GM21717 (cell line): ENCODE measurements at regions not wholly inside any gene's neighbourhood (a gene's known extent, or its start where the extent isn't known, plus 50 kb on each side); places are given as distances from the start of the nearest gene placed in this dataset.
"Not testable (repeated sequence)": the region's sequence is repeated elsewhere in the genome, so short reads cannot be mapped to it uniquely, and the experiment has no call there.

Source experiments
- ATAC-seq: cut with Tn5 transposase; IDR thresholded peaks from one replicate; pipeline ENCODE4 v1.9.1; 2021; ENCODE audit warnings: mild to moderate bottlenecking, moderate library complexity; ENCODE audit not compliant: unreplicated experiment

DNA sequence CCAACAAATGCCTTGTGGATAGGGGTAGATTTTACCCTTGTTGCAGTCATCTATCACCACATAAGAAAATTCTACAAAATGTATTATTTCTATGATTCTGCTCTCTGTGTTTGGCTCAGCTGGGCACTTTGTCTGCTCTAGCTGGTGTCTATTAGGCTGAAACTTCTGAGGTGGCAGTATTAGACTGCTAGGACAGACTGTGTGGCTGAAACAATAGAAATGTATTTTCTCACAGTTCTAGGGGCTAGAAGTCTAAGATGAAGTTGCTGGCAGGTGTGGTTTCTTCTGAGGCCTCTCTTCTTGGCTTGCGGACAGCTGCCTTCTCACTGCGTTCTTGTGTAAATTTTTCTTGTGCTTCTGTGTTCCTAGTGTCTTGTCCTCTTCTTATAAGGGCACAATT lies 1139.6 kb upstream of the LRRTM3 start:
- no peak for ATAC-seq

DNA sequence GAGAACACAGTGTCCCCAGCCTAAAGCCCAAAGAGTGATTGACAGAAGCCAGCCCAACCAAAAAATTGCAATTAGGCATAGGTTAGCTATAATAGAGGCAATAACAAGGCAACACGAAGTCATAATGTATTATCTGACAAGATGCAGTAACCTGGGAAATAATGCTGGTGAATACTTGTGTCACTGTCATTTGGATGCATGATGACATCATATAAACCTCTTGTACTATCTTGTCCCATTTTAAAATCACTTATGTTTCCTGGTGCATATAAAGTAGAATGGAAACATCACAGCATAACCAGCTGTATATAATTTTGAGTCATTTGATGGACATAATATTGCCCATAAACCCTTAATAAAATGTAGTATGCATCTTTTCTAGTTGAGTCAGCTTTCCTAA lies 1138.3 kb upstream of the LRRTM3 start:
- ATAC-seq, result no peak

DNA sequence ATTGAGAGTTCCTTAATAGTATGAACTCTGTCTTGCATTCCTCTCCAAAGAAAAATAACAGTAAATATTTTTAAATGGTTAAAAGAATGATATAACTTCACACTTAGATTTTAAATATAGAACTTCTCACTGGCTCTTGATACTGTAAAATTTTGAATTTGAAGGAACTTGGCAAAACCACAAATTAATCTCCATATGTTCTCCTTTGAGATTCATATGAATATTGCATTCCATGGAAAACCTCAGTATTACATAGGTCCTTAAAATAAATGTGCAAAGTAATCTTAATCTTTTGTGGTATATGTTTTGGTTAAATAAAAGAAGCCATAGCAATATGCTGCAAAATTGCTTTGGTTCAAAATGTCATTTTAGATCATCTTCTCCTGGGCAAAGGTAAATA lies 1137.6 kb upstream of the LRRTM3 start:
- ATAC-seq, result no peak

DNA sequence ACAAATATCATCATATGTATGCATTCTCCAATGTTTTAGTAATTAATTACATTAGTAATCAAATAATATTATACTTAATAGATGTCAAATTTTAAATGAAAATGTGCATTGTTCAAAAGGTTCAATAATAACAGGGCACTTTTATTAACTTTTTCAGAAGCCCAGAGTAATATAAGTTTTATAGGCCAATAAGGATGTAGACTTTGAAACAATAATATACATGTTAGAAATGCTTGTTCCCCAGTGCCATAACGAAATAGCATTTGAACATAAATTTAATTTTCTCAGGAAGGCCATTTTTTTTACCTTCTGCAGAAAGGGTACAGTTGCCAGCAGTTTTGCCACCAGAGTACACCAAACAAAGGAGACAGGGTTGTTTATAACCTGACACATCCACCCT lies 1133.9 kb upstream of the LRRTM3 start:
- no peak for ATAC-seq

DNA sequence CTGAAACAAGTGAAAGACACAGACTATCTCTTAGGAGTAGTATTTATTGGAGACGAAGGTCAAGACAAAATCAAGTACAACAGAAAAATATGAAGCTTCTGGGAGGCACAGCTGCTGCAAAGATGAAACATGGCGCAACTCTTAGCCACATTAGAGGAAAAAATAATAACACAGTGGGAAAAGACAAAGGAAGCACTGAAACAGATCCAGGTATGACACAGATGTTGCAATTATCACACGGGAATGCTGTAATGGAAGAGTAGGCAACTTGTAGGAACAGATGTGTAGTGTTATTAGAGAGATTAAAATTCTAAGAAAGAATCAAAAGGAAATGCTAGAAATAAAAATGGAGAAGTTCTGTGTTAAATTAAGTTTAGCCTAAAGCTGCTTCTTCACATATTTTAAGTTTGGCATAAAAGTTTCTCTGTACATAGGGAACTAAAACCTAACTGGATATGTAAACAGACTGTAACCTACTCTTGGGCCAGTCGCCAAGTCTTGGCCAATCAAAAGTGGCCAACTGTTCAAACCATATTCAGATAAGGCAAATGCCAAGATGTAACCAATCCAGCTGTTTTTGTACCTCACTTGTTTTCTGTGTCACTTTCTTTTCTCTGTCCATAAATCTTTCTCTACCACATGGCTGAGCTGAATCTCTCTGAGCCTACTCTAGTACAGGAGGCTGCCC lies 1132.0 kb upstream of the LRRTM3 start:
- ATAC-seq, result no peak

DNA sequence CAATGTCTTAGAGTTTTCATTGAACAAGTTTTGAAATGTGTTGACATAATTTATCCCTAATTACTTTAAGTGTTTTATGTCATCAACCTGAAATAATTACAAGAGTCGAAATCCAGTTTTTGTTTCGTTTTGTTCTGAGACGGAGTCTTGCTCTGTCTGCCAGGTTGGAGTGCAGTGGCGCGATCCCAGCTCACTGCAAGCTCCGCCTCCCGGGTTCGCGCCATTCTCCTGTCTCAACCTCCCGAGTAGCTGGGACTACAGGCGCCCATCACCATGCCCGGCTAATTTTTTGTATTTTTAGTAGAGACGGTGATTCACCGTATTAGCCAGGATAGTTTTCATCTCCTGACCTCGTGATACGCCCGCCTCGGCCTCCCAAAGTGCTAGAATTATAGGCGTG lies 1131.0 kb upstream of the LRRTM3 start:
- not testable (repeated sequence) for ATAC-seq

DNA sequence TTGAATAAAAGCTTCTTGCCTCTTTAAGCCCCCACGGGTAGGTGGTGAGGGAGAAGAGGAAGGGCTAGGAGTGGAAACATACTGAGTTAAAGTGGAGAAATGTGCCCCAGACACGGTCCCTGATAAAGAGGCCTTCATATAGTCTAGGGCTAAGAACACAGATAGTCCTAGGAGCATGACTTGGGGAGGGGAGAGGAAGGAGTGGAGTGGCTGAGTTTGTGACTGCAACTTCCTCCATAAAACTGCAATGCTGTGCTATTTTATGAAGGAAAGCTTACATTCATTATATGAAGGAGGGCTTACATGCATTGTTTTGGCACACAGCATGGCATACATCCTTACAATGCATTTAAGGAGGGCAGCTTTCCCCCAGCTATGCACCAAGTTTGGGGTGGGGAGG lies 1129.4 kb upstream of the LRRTM3 start:
- no peak for ATAC-seq

DNA sequence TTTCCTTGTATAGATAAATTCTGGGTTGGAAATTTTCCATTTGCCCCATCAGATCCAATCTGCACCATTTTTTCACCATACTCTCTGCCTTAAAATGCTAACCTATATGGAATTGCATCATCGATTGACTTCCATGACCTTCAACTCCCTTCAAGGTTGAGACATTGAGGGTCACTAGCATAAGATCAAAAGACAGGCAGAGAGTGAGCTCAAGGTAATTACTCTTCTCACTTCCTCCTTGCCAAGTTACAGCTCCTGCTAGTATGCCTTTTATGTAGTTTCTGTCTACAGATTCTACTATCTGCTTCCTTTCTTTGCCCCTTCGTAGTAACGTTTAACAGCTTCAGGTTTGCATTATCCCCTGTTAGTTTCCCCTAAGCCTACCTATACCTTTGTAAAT lies 1127.7 kb upstream of the LRRTM3 start:
- peak; percentile 58 for ATAC-seq

DNA sequence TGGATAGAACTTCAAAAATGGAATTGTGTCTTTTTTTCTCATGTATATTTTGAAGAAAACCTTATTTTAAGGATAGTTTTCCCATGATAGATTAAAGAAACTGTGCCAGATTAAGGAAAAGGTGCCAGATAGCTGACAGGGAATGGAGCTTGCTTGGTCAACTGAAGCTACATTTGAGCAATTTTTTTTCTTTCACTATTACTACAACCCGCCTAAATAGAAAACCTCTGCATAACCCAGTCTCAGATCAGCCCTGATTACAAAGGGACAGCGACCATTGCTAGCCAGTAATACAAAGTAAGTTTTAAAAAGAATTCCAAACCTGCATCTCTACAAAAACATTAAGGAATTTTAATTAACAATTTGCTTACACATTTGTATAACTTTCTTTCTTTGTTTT lies 1123.4 kb upstream of the LRRTM3 start:
- ATAC-seq, result no peak

DNA sequence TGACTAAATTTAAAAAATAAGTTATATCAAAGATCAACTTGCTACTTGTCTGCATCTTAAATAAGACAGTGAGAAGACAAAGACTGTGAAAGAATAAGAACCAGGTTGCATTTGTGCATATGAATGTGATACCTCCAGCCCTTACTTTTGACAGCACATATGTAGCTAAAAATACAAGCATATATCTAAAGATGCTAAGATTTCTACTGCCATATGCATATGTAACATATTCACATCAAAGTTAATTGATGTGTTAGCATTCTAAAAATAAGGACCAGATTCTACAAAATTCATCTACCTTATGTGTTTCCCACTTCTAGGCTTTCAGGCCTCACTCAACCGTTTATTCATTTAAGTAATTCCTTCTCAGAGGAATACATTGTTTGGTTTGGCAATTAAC lies 1120.3 kb upstream of the LRRTM3 start:
- ATAC-seq, result no peak

DNA sequence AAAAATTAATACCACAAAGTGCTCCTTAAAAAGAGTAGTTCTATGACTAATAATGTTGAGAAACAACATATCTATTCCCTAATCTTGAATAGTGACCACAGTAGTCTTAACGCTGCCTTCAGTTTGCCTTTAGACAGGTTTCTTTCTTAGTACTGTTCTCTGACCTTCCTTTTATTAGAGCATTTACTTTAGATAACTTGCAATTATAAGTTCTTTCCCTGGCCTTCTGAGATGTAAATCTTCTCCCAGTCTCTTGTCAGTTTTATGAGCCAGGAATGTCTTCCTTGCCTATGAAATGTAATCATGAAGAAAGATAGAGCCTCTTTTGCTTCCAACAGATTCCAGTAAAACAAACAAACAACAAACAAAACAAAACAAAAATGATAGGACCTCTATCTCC lies 1119.8 kb upstream of the LRRTM3 start:
- no peak for ATAC-seq

DNA sequence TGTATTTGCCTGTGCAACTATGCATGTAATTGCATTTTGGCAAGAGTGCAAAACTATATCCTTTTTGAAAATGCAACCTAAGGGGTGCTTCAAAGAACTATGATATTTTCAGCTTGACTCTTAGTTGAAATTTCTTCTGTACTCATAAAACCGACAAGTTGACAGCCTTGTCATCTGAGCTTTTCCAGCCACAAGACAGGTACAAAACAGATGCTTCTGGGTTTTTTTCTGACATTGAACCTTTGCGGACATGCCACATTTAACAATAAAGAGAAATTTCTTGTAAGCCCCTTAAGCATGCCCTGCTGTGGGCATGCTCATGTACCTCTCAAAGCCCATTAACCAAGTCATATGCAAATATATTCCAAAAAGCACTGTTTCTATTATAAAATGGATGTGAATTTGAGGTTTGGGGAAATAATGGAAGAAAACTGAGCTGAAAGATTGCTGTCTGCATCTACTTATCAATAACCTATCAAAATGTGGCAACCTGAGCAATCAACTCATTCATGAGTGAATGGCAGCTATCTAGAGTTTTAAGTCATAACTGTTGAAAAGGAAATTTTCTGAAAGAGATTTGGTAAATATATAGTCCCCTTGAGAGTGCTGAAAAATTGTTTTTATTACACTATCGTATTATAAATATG lies 1117.0 kb upstream of the LRRTM3 start:
- ATAC-seq, result no peak

DNA sequence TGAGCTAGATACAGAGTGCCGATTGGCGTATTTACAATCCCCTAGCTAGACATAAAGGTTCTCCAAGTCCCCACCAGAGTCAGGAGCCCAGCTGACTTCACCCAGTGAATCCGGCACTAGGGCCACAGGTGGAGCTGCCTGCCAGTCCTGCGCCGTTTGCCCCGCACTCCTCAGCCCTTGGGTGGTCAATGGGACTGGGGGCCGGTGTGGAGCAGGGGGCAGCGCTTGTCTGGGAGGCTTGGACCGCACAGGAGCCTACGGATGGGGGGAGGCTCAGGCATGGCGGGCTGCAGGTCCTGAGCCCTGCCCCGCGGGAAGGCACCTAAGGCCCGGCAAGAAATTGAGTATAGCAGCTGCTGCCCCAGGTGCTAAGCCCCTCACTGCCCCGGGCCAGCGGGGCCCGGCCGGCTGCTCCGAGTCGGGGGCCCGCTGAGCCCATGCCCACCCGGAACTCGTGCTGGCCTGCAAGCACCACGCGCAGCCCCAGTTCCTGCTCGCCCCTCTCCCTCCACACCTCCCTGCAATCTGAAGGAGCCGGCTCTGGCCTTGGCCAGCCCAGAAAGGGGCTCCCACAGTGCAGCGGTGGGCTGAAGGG lies 1113.8 kb upstream of the LRRTM3 start:
- ATAC-seq, result no peak

DNA sequence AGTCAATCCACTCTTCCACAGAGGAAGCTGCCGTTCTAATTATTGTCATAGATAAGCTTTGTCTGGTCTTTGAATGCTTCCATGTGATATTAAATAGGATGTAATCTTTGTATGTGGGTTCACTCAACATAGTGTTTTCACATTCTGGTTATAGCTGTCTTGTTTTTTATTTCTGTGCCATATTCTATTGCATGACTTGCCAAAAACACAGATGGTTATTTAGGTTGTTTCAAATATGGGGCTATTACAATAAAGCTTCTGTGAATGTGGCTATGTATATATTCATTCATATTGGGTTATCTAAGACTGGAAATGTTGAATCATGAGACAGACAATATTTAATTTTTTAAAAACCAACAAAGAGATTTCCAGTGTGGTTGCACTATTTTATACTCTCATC lies 1109.3 kb upstream of the LRRTM3 start:
- no peak for ATAC-seq

DNA sequence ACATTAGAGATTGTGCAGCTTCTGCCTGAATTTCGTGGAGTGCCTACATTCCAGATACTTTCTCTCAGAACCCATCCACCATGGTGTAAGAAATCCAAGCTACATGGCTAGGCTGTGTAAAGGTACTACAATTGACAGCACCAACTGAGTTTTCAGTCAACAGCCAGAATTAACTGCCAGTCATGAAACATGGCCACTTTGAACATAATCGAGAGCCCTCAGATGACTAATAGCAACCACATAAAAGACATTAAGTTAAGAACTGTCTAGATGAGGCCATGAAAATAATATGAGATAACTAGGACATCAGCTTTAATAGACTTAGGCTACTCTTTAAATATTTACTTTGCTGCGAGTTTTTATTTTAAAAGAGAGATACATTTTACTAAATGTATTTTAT lies 1106.8 kb upstream of the LRRTM3 start:
- no peak for ATAC-seq

DNA sequence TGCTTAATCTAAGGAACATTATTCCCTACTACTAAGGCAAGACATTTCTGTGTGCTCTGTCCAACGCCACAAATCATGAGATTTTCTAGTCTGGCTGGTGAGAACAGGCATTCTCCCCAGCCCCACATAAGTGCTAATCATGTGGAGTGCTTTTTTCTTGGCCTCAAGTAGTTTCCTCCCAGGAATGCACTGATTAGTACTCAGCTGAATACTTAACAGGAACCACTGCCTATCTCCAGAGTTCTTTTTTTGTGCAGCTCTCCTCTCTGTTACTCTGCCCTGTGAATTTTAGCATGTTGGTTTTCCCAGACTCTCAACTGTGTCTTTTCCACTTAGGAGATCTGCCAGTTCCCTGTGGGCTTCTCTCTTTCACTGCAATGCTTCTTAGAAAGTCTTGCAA lies 1098.5 kb upstream of the LRRTM3 start:
- no peak for ATAC-seq

DNA sequence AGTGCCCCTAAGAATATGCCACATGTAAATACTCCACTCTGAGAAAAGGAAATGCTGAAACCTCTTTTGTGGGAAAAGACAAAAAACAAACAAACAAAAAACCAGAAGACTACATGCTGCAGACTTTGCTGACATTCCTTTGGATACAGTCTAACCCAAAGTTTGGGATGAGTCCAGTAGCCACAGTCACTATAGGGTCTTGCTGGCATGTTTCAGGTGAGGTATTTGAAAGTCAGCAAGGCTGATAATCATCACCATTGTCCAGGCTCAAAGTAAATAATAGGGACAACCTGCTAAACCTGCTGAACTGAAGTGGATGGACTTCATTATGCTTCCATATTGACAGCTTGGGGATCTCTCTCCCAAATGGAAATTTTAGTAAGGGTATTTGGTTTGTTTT lies 1087.0 kb upstream of the LRRTM3 start:
- ATAC-seq, result no peak

DNA sequence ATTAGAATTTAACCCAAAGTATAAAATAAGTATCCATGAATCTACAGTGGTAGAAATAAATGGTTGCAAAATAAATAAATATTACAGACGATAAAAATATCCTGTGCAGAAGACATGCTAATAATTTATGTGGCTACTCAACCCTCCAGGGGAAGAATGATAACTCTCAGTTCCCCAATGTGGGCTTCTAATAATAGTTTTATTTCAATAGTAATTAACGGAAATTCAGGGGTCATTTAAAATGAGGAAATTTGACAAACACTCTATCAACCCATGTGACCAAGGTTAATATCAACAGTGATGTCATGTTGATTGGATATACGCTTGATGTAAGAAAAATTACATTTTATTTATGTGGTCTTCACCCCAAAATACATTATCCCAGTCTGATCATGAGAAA lies 1082.6 kb upstream of the LRRTM3 start:
- no peak for ATAC-seq

DNA sequence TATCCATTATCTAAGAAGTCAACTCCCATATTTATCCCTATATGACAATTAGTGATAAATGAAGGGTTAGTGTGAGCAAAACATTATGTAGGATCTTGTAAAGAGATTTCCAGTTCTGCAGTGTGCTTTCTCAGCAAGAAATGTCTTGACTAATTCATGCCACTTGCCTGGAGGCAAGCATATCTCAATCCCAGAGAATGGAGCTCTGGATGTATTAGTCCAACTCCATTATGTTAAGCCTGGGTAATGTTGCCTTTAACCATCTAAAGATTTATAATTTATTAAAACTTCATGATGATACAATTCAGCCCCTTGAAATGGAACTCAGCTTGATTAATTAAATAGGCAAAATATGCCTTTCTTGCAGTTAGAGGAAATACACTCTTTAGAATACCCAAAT lies 1079.9 kb upstream of the LRRTM3 start:
- no peak for ATAC-seq

DNA sequence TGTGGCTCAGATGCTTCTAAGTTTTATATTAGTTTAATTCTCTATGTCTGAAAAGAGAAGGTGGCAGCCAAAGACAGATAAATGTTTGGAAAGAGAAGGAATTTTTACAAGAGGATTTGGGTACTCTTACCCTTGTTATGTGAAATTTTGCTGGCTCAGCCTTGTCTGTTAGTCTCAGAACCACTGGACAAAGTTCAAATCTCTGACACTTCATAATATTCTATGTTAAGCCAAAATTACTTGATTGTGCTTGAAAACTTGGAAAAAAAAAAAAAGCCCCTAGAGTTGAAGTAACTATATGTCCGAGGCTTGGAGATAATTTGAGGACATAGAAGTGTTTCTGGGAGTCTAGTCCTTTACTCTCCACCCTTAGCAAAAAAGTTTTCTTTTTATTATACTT lies 1079.3 kb upstream of the LRRTM3 start:
- ATAC-seq, result no peak

DNA sequence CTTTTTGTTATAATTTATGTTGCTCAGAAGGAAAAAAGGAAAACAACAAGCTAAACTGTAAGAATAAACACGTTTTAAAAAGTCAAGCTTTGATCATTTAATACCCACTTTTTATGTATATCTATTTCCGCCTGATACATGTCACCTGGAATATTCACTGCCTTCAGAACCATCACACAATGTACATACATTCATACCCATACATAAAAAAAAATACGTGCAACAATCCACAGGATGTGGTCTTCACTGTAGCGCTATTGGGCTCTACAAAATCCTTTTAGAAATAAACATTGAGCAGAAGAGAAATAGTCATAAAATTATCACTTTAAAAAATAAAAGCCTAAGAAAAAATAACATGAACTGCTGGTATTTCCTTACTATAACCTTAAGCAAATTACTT lies 1078.9 kb upstream of the LRRTM3 start:
- ATAC-seq, result no peak

DNA sequence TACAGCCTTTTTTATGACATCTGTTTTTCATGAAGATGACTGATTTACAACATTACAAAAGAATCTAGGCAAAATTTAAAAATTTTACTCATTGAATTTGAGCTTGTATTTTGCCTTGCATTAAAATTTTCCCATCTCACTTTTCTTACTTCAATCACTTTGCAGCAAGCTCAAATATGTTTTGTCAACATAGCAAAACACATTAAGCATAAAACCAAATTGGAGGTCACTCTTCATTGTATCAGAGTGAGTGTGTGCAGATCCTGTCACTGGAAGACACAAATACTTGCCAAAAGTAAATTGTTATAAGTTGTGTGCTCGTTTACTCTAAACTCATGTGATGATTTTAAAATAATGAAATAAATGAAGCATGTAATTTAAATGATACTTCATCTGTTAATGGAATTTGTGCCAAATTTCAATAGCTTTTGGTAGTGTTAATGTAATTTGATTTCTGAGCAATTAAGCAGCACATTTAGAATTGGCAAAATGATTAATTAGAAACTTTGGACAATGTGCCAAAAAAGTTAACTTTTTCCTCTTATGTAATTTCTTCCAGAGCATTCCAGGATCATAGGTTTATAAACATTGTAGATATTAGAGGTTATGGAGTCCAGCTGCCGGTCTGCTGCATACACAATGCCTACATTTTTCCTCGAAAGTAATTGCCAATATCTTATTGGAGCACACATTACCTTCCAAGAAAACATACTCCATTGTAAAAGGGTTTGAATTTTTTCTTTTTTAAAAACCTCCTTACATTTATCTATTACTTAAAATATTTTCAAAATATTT lies 1078.2 kb upstream of the LRRTM3 start:
- ATAC-seq, result no peak
